ENCODE measurements at regions not wholly inside any gene's neighbourhood (a gene's known extent, or its start where the extent isn't known, plus 50 kb on each side); places are given as distances from the start of the nearest gene placed in this dataset.
"Not testable (repeated sequence)": the region's sequence is repeated elsewhere in the genome, so short reads cannot be mapped to it uniquely, and the experiment has no call there.

GRCh38 chr7:91755121-91755520, 125.4 kb downstream of the MTERF1 start:
- TF ChIP-seq CTCF (IDR thresholded peaks at IDR 0.05); EZH2 (IDR thresholded peaks at IDR 0.05; ENCODE audit: borderline replicate concordance, insufficient read depth, low read depth, low read length, poor library complexity, severe bottlenecking): not testable (repeated sequence)
